DND-41 (cell line): ENCODE measurements at regions not wholly inside any gene's neighbourhood (a gene's known extent, or its start where the extent isn't known, plus 50 kb on each side); places are given as distances from the start of the nearest gene placed in this dataset.

Experiments used
- CTCF ChIP-seq: IDR thresholded peaks from 2 replicates; pipeline ENCODE4 v1.5.1; 2012; ENCODE audit warnings: borderline replicate concordance, low read length, moderate library complexity, mild to moderate bottlenecking; ENCODE audit not compliant: poor library complexity, severe bottlenecking; ENCODE audit errors: extremely low read depth
- EZH2 ChIP-seq: IDR thresholded peaks from 3 replicates; pipeline ENCODE4 v1.6.1; 2012; ENCODE audit warnings: borderline replicate concordance, low read depth, mild to moderate bottlenecking, moderate library complexity, low read length, inconsistent platforms; ENCODE audit not compliant: severe bottlenecking

- no peak for TF ChIP-seq CTCF
- TF ChIP-seq EZH2: no peak
These were observed 349.7 kb downstream of the BUD13 start for GRCh38 chr11:116422956-116423600.
